HG03095 (cell line): ENCODE measurements at regions not wholly inside any gene's neighbourhood (a gene's known extent, or its start where the extent isn't known, plus 50 kb on each side); places are given as distances from the start of the nearest gene placed in this dataset.

Experiments
- ATAC-seq: cut with Tn5 transposase; IDR thresholded peaks from one replicate; pipeline ENCODE4 v1.9.1; 2021; ENCODE audit warnings: moderate library complexity; ENCODE audit not compliant: unreplicated experiment

- ATAC-seq, result no peak
These were observed 197.1 kb upstream of the TPM1 start for GRCh38 chr15:62845241-62846126.

GRCh38 chr15:62846131-62846804 is 196.3 kb upstream of the TPM1 start:
- ATAC-seq, result no peak

GRCh38 chr15:62846805-62847495 is 195.6 kb upstream of the TPM1 start:
- ATAC-seq, result no peak

GRCh38 chr15:62847900-62848489 is 194.6 kb upstream of the TPM1 start:
- ATAC-seq, result no peak

DNA sequence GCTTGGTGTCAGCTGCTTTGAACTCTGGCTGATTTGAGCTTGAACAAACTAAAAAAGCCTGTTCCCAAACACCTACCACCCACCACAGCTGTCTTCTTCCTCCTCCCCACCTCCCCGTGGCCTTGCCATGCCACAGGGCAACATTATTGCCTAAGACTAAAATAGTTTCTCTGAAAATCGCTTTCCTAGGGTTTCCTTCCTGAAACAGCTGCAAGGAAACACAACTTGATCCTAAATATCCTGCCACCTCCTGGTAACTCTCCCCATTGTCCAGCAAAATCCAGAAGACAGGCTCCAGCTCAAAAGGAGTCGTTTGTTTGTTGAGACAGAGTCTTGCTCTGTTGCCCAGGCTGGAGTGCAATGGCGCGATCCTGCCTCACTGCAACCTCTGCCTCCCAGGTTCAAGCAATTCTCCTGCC is 193.9 kb upstream of the TPM1 start:
- no peak for ATAC-seq

DNA sequence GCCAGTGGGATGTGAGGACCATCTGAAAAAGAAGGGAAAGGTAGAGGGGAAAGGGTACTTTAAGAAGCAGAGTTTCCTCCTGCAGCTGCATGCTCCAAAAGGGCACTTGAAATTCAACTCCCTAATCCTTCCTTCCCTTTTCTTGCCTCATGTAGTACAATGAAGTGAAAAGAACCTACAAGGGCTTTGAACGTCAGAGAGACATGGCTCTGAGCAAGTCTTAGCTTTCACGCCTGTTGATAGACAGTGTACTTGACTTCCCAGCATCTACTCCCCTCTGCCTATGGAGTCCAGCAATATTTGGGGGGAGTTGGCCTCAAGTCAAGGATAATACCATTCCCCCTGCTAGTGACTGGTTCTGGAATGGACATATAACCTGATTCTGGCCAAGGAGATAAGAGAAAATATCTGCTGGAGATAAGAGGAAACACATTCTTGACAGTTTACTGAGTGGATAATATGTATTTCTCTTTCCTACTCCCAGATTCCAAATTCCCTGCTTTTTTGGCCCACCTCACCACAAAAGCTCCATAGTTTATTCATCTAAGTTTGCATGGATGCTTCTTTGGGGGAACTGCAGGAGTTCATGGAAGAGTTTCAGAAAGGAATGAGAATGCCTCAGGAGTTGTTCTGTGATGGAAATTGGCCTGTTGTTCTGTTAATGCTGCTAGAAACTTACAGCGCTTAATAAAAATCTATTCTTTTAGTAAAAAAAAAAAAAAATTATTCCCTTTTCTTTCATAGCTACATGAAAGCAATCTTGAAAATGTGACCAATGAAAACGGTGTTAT is 193.0 kb upstream of the TPM1 start:
- no peak for ATAC-seq

- ATAC-seq, result no peak
These were observed 192.2 kb upstream of the TPM1 start for GRCh38 chr15:62850318-62850717.

GRCh38 chr15:62850791-62851291 is 191.7 kb upstream of the TPM1 start:
- no peak for ATAC-seq

- ATAC-seq, result no peak
These were observed 189.3 kb upstream of the TPM1 start for GRCh38 chr15:62853114-62853840.

GRCh38 chr15:62853841-62854225 is 188.7 kb upstream of the TPM1 start:
- ATAC-seq, result no peak

GRCh38 chr15:62854420-62855084 is 188.0 kb upstream of the TPM1 start:
- no peak for ATAC-seq

DNA sequence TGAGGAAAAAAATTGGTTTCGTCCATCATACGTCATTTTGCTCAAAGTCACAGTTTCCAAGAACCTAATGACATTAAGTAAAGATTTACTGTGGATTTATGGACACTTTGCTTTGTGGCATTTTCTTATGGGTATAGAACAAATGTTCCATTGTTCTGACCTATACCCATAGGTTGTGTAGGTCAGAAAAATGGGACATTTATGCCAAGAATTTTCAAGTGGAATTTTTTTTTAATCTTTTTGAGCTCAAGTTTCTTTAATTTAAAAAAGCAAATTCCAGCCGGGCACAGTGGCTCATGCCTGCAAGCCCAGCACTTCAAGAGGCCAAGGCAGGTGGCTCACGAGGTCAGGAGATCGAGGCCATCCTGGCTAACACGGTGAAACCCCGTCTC is 187.5 kb upstream of the TPM1 start:
- no peak for ATAC-seq

- ATAC-seq, result no peak
These were observed 185.9 kb upstream of the TPM1 start for GRCh38 chr15:62856466-62857246.

DNA sequence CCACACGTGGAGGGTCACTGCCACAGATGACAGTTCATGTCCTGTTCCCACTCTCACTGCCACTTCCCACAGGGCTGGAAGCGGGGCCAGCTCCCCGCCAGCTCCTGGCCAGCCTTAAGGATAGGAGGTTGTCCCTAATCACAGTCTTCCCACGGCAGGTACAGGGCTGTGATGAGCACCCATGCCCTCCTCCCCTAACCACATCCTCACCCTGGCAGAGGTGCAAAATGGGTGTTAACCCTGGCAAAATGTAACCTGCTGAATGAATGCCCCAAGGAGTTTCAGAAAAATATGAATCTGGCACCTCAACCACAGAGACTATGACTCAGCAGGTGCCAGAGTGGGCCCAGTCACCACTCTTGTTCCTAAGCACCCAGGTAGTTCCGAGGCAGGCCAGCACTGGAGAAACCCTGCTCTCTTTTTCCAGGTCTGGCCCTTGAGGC is 185.1 kb upstream of the TPM1 start:
- no peak for ATAC-seq

GRCh38 chr15:62858343-62858742 is 184.2 kb upstream of the TPM1 start:
- ATAC-seq, result no peak

DNA sequence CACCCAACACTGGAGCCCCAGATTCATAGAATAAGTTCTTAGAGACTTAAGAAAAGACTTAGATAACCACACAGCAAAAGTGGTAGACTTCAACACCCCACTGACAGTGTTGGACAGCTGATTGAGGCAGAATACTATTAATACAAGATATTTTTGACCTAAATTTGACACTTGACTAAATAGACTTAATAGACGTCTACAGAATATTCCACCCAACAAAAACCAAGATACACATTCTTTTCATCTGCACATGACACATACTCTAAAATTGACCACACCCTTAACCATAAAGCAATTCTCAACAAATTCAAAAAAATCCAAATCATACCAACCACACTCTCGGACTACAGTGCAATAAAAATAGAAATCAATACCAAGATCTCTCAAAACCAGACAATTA is 179.8 kb upstream of the TPM1 start:
- no peak for ATAC-seq

DNA sequence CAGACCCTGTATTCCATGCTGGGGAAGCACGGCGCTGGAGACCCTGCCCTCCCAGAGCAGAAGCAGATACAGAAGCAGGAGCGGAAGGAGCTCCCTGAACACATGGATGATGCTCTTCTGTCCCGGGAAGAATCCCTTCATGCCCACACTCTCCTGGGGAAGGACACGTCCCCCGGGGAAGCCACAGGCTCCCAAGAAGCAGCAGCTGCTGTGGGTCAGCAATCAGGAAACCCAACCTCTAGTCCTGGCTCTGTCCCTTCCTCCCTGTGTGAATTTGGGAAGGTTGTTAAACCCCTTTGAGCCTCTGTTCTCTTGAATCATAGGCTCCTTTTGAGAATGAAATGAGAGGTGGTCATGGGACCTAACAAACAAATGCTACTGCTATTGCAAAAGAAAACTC is 176.2 kb upstream of the TPM1 start:
- no peak for ATAC-seq

DNA sequence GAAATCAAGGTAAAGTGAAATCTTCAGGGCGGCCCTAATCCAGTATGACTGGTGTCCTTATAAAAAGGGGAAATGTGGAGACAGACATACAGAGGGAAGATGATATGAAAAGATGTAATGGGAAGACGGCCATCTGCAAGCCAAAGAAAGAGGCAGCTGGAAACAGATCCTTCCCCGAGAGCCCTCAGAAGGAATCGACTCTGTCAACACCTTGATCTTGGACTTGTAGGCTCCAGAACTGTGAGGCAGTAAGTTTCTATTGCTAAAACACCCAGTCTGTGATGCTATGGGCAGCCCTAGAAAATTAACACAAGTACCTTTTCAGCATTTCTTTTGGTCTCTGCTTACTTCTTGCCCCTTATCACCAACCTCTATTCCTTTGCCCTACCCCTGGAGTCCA is 174.7 kb upstream of the TPM1 start:
- no peak for ATAC-seq
